ENCODE measurements at regions not wholly inside any gene's neighbourhood (a gene's known extent, or its start where the extent isn't known, plus 50 kb on each side); places are given as distances from the start of the nearest gene placed in this dataset.

GRCh38 chr22:19593991-19594569, 69.9 kb upstream of the CLDN5 start:
- H3K4me3 ChIP-seq (ENCODE audit: low read depth, low read length) = no peak overlapping the region
- no peak for TF ChIP-seq CTCF (IDR thresholded peaks at IDR 0.05; ENCODE audit: insufficient read depth, low read depth, low read length)
- DNase-seq (ENCODE audit: low read depth) = no peak

GRCh38 chr22:19595532-19595931, 71.3 kb upstream of the CLDN5 start:
- H3K4me3 ChIP-seq (ENCODE audit: low read depth, low read length) = no peak overlapping the region
- TF ChIP-seq CTCF (IDR thresholded peaks at IDR 0.05; ENCODE audit: insufficient read depth, low read depth, low read length) = no peak
- DNase-seq (ENCODE audit: low read depth) = no peak

GRCh38 chr22:19596680-19597398, 72.6 kb upstream of the CLDN5 start:
- no peak overlapping the region for H3K4me3 ChIP-seq (ENCODE audit: low read depth, low read length)
- TF ChIP-seq CTCF (IDR thresholded peaks at IDR 0.05; ENCODE audit: insufficient read depth, low read depth, low read length) = no peak
- no peak for DNase-seq (ENCODE audit: low read depth)

- DNase-seq (ENCODE audit: low read depth) = no peak
- no peak overlapping the region for H3K4me3 ChIP-seq (ENCODE audit: low read depth, low read length)
- no peak for TF ChIP-seq CTCF (IDR thresholded peaks at IDR 0.05; ENCODE audit: insufficient read depth, low read depth, low read length)
These were observed 73.2 kb upstream of the CLDN5 start for GRCh38 chr22:19597399-19597735.

GRCh38 chr22:19598054-19598855, 74.0 kb upstream of the CLDN5 start:
- TF ChIP-seq CTCF (IDR thresholded peaks at IDR 0.05; ENCODE audit: insufficient read depth, low read depth, low read length) = no peak
- H3K4me3 ChIP-seq (ENCODE audit: low read depth, low read length) = no peak overlapping the region
- no peak for DNase-seq (ENCODE audit: low read depth)

- DNase-seq (ENCODE audit: low read depth) = no peak
- no peak overlapping the region for H3K4me3 ChIP-seq (ENCODE audit: low read depth, low read length)
- TF ChIP-seq CTCF (IDR thresholded peaks at IDR 0.05; ENCODE audit: insufficient read depth, low read depth, low read length) = no peak
These were observed 74.8 kb upstream of the CLDN5 start for GRCh38 chr22:19599004-19599403.
